Neural cell (in vitro differentiated cells): ENCODE measurements at regions not wholly inside any gene's neighbourhood (a gene's known extent, or its start where the extent isn't known, plus 50 kb on each side); places are given as distances from the start of the nearest gene placed in this dataset.

Experiments used
- EP300 ChIP-seq: fragments of 450-650 bp; conservative IDR thresholded peaks from 2 replicates; pipeline ENCODE4 v1.6.1; 2014; ENCODE audit warnings: antibody characterized with exemption, mild to moderate bottlenecking, moderate library complexity; ENCODE audit not compliant: poor library complexity, severe bottlenecking
- EZH2 ChIP-seq: fragments of 200-600, 300-800 bp; shearing (Covaris generic), sonication (generic); IDR thresholded peaks from 2 replicates; pipeline ENCODE4 v1.6.1; 2014; ENCODE audit warnings: antibody characterized with exemption, low read length, borderline replicate concordance, mild to moderate bottlenecking; ENCODE audit not compliant: insufficient read depth, poor library complexity, severe bottlenecking
- MXI1 ChIP-seq: fragments of 450-650 bp; conservative IDR thresholded peaks from 2 replicates; pipeline ENCODE4 v1.6.1; 2014; ENCODE audit warnings: antibody characterized with exemption, mild to moderate bottlenecking; ENCODE audit not compliant: poor library complexity, severe bottlenecking
- POLR2AphosphoS5 ChIP-seq: IDR thresholded peaks from 2 replicates; pipeline ENCODE4 v1.6.1; 2012
- RAD21 ChIP-seq: fragments of 450-650 bp; conservative IDR thresholded peaks from 2 replicates; pipeline ENCODE4 v1.6.1; 2014; ENCODE audit warnings: antibody characterized with exemption, mild to moderate bottlenecking, moderate library complexity
- SMC3 ChIP-seq: fragments of 450-650 bp; conservative IDR thresholded peaks from 2 replicates; pipeline ENCODE4 v1.6.1; 2014; ENCODE audit warnings: antibody characterized with exemption, mild to moderate bottlenecking, moderate library complexity; ENCODE audit not compliant: poor library complexity
- TAF1 ChIP-seq: IDR thresholded peaks from 2 replicates; pipeline ENCODE4 v1.6.1; 2012; ENCODE audit warnings: low read depth
- TF ChIP-seq, protein P1 (sequence below): fragments of 450-650 bp; IDR thresholded peaks from 2 replicates; pipeline ENCODE4 v1.5.1; 2014; ENCODE audit warnings: antibody characterized with exemption, mild to moderate bottlenecking, moderate library complexity; ENCODE audit not compliant: poor library complexity, severe bottlenecking
- TF ChIP-seq, protein P2 (sequence below): IDR thresholded peaks from 2 replicates; pipeline ENCODE4 v1.6.1; 2012; ENCODE audit warnings: borderline replicate concordance

GRCh38 chr9:84450029-84450428 is 109.5 kb upstream of the SLC28A3 start:
- TF ChIP-seq, protein P1, sequence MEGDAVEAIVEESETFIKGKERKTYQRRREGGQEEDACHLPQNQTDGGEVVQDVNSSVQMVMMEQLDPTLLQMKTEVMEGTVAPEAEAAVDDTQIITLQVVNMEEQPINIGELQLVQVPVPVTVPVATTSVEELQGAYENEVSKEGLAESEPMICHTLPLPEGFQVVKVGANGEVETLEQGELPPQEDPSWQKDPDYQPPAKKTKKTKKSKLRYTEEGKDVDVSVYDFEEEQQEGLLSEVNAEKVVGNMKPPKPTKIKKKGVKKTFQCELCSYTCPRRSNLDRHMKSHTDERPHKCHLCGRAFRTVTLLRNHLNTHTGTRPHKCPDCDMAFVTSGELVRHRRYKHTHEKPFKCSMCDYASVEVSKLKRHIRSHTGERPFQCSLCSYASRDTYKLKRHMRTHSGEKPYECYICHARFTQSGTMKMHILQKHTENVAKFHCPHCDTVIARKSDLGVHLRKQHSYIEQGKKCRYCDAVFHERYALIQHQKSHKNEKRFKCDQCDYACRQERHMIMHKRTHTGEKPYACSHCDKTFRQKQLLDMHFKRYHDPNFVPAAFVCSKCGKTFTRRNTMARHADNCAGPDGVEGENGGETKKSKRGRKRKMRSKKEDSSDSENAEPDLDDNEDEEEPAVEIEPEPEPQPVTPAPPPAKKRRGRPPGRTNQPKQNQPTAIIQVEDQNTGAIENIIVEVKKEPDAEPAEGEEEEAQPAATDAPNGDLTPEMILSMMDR, result no peak
- TF ChIP-seq MXI1 (no peak), EP300 (no peak), SMC3 (no peak), POLR2AphosphoS5 (no peak), RAD21 (no peak), EZH2 (no peak), TAF1 (no peak)
- TF ChIP-seq, protein P2, sequence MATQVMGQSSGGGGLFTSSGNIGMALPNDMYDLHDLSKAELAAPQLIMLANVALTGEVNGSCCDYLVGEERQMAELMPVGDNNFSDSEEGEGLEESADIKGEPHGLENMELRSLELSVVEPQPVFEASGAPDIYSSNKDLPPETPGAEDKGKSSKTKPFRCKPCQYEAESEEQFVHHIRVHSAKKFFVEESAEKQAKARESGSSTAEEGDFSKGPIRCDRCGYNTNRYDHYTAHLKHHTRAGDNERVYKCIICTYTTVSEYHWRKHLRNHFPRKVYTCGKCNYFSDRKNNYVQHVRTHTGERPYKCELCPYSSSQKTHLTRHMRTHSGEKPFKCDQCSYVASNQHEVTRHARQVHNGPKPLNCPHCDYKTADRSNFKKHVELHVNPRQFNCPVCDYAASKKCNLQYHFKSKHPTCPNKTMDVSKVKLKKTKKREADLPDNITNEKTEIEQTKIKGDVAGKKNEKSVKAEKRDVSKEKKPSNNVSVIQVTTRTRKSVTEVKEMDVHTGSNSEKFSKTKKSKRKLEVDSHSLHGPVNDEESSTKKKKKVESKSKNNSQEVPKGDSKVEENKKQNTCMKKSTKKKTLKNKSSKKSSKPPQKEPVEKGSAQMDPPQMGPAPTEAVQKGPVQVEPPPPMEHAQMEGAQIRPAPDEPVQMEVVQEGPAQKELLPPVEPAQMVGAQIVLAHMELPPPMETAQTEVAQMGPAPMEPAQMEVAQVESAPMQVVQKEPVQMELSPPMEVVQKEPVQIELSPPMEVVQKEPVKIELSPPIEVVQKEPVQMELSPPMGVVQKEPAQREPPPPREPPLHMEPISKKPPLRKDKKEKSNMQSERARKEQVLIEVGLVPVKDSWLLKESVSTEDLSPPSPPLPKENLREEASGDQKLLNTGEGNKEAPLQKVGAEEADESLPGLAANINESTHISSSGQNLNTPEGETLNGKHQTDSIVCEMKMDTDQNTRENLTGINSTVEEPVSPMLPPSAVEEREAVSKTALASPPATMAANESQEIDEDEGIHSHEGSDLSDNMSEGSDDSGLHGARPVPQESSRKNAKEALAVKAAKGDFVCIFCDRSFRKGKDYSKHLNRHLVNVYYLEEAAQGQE, result no peak
